WTC11 (cell line): ENCODE measurements at regions not wholly inside any gene's neighbourhood (a gene's known extent, or its start where the extent isn't known, plus 50 kb on each side); places are given as distances from the start of the nearest gene placed in this dataset.

Experiments
- ATAC-seq: fragments of 200-7000 bp; cut with Tn5 transposase; 2 replicates; pipeline ENCODE4 v1.10.0; 2021; ENCODE audit warnings: mild to moderate bottlenecking, moderate library complexity
- CTCF ChIA-PET: fragments of 300-600 bp; sonication (Branson Sonifier 250); formaldehyde crosslinking; loops from one replicate; lab custom pipeline; 2021; ENCODE audit warnings: antibody characterized with exemption; lab: Charles Lee
- POLR2A ChIA-PET: fragments of 350-600 bp; sonication (Branson Sonifier 250); formaldehyde crosslinking; loops from one replicate; lab custom pipeline; 2021; ENCODE audit warnings: antibody characterized with exemption; lab: Charles Lee
- DNase-seq: peaks from one replicate; pipeline ENCODE4 v3.0.0; 2021; ENCODE audit warnings: low spot score
- H3K27ac Mint-ChIP-seq: 2 replicates; pipeline ENCODE4 v1.8.0; 2021; ENCODE audit warnings: mixed read lengths
- H3K27me3 Mint-ChIP-seq: 2 replicates; pipeline ENCODE4 v1.8.0; 2021; ENCODE audit warnings: low read depth, mild to moderate bottlenecking, moderate library complexity, mixed read lengths
- H3K36me3 Mint-ChIP-seq: 2 replicates; pipeline ENCODE4 v1.8.0; 2021; ENCODE audit warnings: mixed read lengths
- H3K4me1 Mint-ChIP-seq: 2 replicates; pipeline ENCODE4 v1.8.0; 2022; ENCODE audit warnings: mixed read lengths
- H3K4me3 Mint-ChIP-seq: 2 replicates; pipeline ENCODE4 v1.8.0; 2021; ENCODE audit warnings: mild to moderate bottlenecking, moderate library complexity, mixed read lengths
- H3K9me3 Mint-ChIP-seq: 2 replicates; pipeline ENCODE4 v1.8.0; 2021; ENCODE audit warnings: mixed read lengths
- AR ChIP-seq: fragments of 250-450 bp; sonication (Bioruptor Pico); IDR thresholded peaks from 2 replicates; pipeline ENCODE4 v1.9.0; 2021; ENCODE audit warnings: mild to moderate bottlenecking
- ATF3 ChIP-seq: sonication (generic); formaldehyde crosslinking; conservative IDR thresholded peaks from 2 replicates; pipeline ENCODE4 v1.8.1; 2022; ENCODE audit warnings: mild to moderate bottlenecking, missing genetic modification reagents
- CBFB ChIP-seq: sonication (generic); formaldehyde crosslinking; IDR thresholded peaks from 2 replicates; pipeline ENCODE4 v1.8.1; 2022; ENCODE audit warnings: mild to moderate bottlenecking, low read depth, missing genetic modification reagents
- CREB1 ChIP-seq: sonication (generic); formaldehyde crosslinking; IDR thresholded peaks from 2 replicates; pipeline ENCODE4 v1.8.0; 2023; ENCODE audit warnings: mild to moderate bottlenecking, missing genetic modification reagents
- E2F1 ChIP-seq: sonication (generic); formaldehyde crosslinking; IDR thresholded peaks from 2 replicates; pipeline ENCODE4 v1.8.0; 2022; ENCODE audit warnings: mild to moderate bottlenecking, missing genetic modification reagents
- E2F4 ChIP-seq: sonication (generic); formaldehyde crosslinking; IDR thresholded peaks from 2 replicates; pipeline ENCODE4 v1.8.1; 2022; ENCODE audit warnings: low read depth, mild to moderate bottlenecking, moderate library complexity, missing genetic modification reagents, borderline replicate concordance
- ERG ChIP-seq: fragments of 250-450 bp; sonication (Bioruptor Pico); IDR thresholded peaks from 2 replicates; pipeline ENCODE4 v1.8.0; 2021; ENCODE audit warnings: mild to moderate bottlenecking
- ETV6 ChIP-seq: sonication (generic); formaldehyde crosslinking; IDR thresholded peaks from 2 replicates; pipeline ENCODE4 v1.8.1; 2022; ENCODE audit warnings: mild to moderate bottlenecking, missing genetic modification reagents
- FOXK1 ChIP-seq: sonication (generic); formaldehyde crosslinking; IDR thresholded peaks from 2 replicates; pipeline ENCODE4 v1.8.0; 2022; ENCODE audit warnings: mild to moderate bottlenecking, moderate library complexity, missing genetic modification reagents
- JUN ChIP-seq: sonication (generic); formaldehyde crosslinking; IDR thresholded peaks from 2 replicates; pipeline ENCODE4 v1.8.0; 2023; ENCODE audit warnings: mild to moderate bottlenecking, missing genetic modification reagents
- MXD4 ChIP-seq: fragments of 250-450 bp; sonication (Bioruptor Pico); IDR thresholded peaks from 2 replicates; pipeline ENCODE4 v1.8.0; 2021; ENCODE audit warnings: mild to moderate bottlenecking, moderate library complexity, borderline replicate concordance
- NFATC4 ChIP-seq: fragments of 250-450 bp; sonication (Bioruptor Pico); IDR thresholded peaks from 2 replicates; pipeline ENCODE4 v1.9.0; 2021; ENCODE audit warnings: mild to moderate bottlenecking
- NFE2L1 ChIP-seq: sonication (generic); formaldehyde crosslinking; IDR thresholded peaks from 2 replicates; pipeline ENCODE4 v1.8.1; 2023; ENCODE audit warnings: missing genetic modification reagents
- PRDM15 ChIP-seq: sonication (generic); formaldehyde crosslinking; IDR thresholded peaks from 2 replicates; pipeline ENCODE4 v1.8.0; 2022; ENCODE audit warnings: missing genetic modification reagents
- PREB ChIP-seq: sonication (generic); formaldehyde crosslinking; IDR thresholded peaks from 2 replicates; pipeline ENCODE4 v1.8.1; 2022; ENCODE audit warnings: mild to moderate bottlenecking, missing genetic modification reagents, moderate library complexity, borderline replicate concordance
- SMAD3 ChIP-seq: sonication (generic); formaldehyde crosslinking; IDR thresholded peaks from 2 replicates; pipeline ENCODE4 v1.8.0; 2022; ENCODE audit warnings: missing genetic modification reagents, mild to moderate bottlenecking, borderline replicate concordance
- TP53 ChIP-seq: sonication (generic); formaldehyde crosslinking; IDR thresholded peaks from 2 replicates; pipeline ENCODE4 v1.8.1; 2023; ENCODE audit warnings: mild to moderate bottlenecking, missing genetic modification reagents
- USF1 ChIP-seq: sonication (generic); formaldehyde crosslinking; IDR thresholded peaks from 2 replicates; pipeline ENCODE4 v1.8.0; 2022; ENCODE audit warnings: mild to moderate bottlenecking, missing genetic modification reagents
- ZNF121 ChIP-seq: sonication (generic); formaldehyde crosslinking; IDR thresholded peaks from 2 replicates; pipeline ENCODE4 v1.8.0; 2023; ENCODE audit warnings: missing genetic modification reagents
- ZNF138 ChIP-seq: sonication (generic); formaldehyde crosslinking; conservative IDR thresholded peaks from 2 replicates; pipeline ENCODE4 v1.8.1; 2022; ENCODE audit warnings: mild to moderate bottlenecking, moderate library complexity, missing genetic modification reagents
- ZNF232 ChIP-seq: sonication (generic); formaldehyde crosslinking; IDR thresholded peaks from 2 replicates; pipeline ENCODE4 v1.8.0; 2022; ENCODE audit warnings: mild to moderate bottlenecking, missing genetic modification reagents
- ZNF416 ChIP-seq: fragments of 250-450 bp; sonication (Bioruptor Pico); IDR thresholded peaks from 2 replicates; pipeline ENCODE4 v1.9.0; 2021; ENCODE audit warnings: mild to moderate bottlenecking, inconsistent platforms
- ZNF425 ChIP-seq: fragments of 250-450 bp; sonication (Bioruptor Pico); conservative IDR thresholded peaks from 2 replicates; pipeline ENCODE4 v1.9.0; 2021; ENCODE audit warnings: mild to moderate bottlenecking

- TF ChIP-seq PRDM15 (CRISPR knock-in tag) (no peak), ZNF232 (CRISPR knock-in tag) (no peak), E2F1 (no peak), TP53 (CRISPR knock-in tag) (no peak), FOXK1 (CRISPR knock-in tag) (no peak), MXD4 (no peak), ZNF425 (CRISPR knock-in tag) (no peak), NFATC4 (no peak), ATF3 (CRISPR knock-in tag) (no peak), ERG (CRISPR knock-in tag) (no peak)
These were observed 625.5 kb upstream of the TENM4 start (continued) for GRCh38 chr11:80066291-80066690.

GRCh38 chr11:80065086-80065485 lies 624.3 kb upstream of the TENM4 start:
- H3K27ac Mint-ChIP-seq = no peak overlapping the region
- DNase-seq (no peak), ATAC-seq (no peak)
- H3K36me3 Mint-ChIP-seq = no peaks in the 10 kb centered on the region
- no peaks in the 10 kb centered on the region for H3K27me3 Mint-ChIP-seq
- no peaks in the 10 kb centered on the region for H3K4me1 Mint-ChIP-seq
- no peaks in the 10 kb centered on the region; the same call in 1 of the 2 replicates for H3K9me3 Mint-ChIP-seq
- ChIA-PET CTCF (no interaction called here), POLR2A (no interaction called here)
- H3K4me3 Mint-ChIP-seq = no peak overlapping the region
- TF ChIP-seq PREB (CRISPR knock-in tag) (no peak), ZNF138 (CRISPR knock-in tag) (no peak), SMAD3 (no peak), E2F4 (no peak), CBFB (CRISPR knock-in tag) (no peak), ETV6 (CRISPR knock-in tag) (no peak), AR (CRISPR knock-in tag) (no peak), ZNF121 (no peak), ZNF416 (CRISPR knock-in tag) (no peak), CREB1 (CRISPR knock-in tag) (no peak), MXD4 (no peak), USF1 (CRISPR knock-in tag) (no peak), ATF3 (CRISPR knock-in tag) (no peak), JUN (CRISPR knock-in tag) (no peak), NFE2L1 (CRISPR knock-in tag) (no peak)
